ENCODE measurements at regions not wholly inside any gene's neighbourhood (a gene's known extent, or its start where the extent isn't known, plus 50 kb on each side); places are given as distances from the start of the nearest gene placed in this dataset.

GRCh38 chr7:109176661-109177060 is 607.0 kb downstream of the DNAJB9 start:
- TF ChIP-seq CTCF (conservative IDR thresholded peaks at IDR 0.05 in 1 of 2, IDR thresholded peaks at IDR 0.05 in 1 of 2; ENCODE audit: low read depth in 1 of 2, low read length in 2 of 2): no peak
- no peak for TF ChIP-seq EZH2 (IDR thresholded peaks at IDR 0.05; ENCODE audit: low read length, missing control alignments)
- no peaks in the 10 kb centered on the region for H4K20me1 ChIP-seq (ENCODE audit: control insufficient read depth, extremely low read depth, insufficient read depth, low read length)
- H3K36me3 ChIP-seq (ENCODE audit: control insufficient read depth, insufficient read depth, low read length): no peaks in the 10 kb centered on the region
- H3K9ac ChIP-seq (ENCODE audit: insufficient read depth, low read length): no peak overlapping the region
- no peak for DNase-seq (ENCODE audit: low read depth in 2 of 2)
- no peak overlapping the region for H3K27ac ChIP-seq (ENCODE audit: insufficient read depth, low read length)
- H3K4me1 ChIP-seq (ENCODE audit: control insufficient read depth, extremely low read depth, insufficient read depth, low read length): no peaks in the 10 kb centered on the region
- H3K79me2 ChIP-seq (ENCODE audit: control insufficient read depth, insufficient read depth, low read length): no peaks in the 10 kb centered on the region
- H3K4me3 ChIP-seq (replicated peaks in 1 of 4; ENCODE audit: control extremely low read depth in 1 of 4, insufficient read depth in 1 of 4, low read depth in 3 of 4, low read length in 4 of 4): no peak overlapping the region
- no peak overlapping the region for H2AFZ ChIP-seq (ENCODE audit: low read length)
- H3K27me3 ChIP-seq (ENCODE audit: control insufficient read depth, insufficient read depth, low read length): no peaks in the 10 kb centered on the region
- H3K9me3 ChIP-seq (ENCODE audit: control insufficient read depth, insufficient read depth, low read depth, low read length): no peaks in the 10 kb centered on the region
- H3K4me2 ChIP-seq (ENCODE audit: extremely low read depth, insufficient read depth, low read length): no peak overlapping the region

DNA sequence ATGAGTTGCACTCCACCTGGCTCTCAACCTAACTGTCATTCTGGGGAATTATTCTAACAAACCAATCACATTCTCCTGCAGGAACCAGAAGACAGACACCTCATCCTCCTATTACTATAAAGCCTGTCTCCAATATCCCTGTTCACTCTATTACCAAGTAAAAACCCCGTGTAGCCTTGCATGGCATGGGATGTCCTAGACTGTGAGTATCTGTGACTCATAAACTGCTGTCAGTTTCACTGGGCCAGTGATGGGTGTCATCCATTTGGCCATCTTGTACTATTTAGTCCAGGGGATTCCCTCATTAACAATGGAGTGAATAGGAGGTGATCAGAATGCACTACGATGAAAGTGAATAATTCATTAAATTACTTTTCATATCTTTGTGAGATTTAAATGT is 608.7 kb downstream of the DNAJB9 start:
- no peak for TF ChIP-seq EZH2 (IDR thresholded peaks at IDR 0.05; ENCODE audit: low read length, missing control alignments)
- no peak for TF ChIP-seq CTCF (conservative IDR thresholded peaks at IDR 0.05 in 1 of 2, IDR thresholded peaks at IDR 0.05 in 1 of 2; ENCODE audit: low read depth in 1 of 2, low read length in 2 of 2)
- no peaks in the 10 kb centered on the region for H3K79me2 ChIP-seq (ENCODE audit: control insufficient read depth, insufficient read depth, low read length)

DNA sequence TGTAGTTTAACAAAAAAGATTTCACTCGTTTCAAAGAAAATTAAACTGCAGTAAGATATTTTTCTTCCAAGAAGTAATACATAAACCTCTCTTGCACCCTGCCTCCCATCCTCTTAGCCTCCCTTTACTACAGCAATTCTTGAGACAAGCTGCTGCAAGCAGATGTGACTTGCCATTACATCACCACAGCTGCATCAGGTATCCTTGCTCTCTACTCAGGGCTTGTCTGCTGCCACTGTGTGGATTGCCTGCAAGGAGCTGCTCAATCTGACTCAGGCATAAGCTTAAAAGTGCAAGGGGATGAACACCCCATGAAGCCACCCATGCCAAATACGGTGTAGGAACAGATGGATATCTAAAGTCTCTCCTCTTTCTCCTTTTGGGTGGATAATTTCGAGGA is 609.9 kb downstream of the DNAJB9 start:
- Histone ChIP-seq H3K36me3 (ENCODE audit: control insufficient read depth, insufficient read depth, low read length) (no peaks in the 10 kb centered on the region), H3K4me3 (replicated peaks in 1 of 4; ENCODE audit: control extremely low read depth in 1 of 4, insufficient read depth in 1 of 4, low read depth in 3 of 4, low read length in 4 of 4) (no peak overlapping the region), H3K9ac (ENCODE audit: insufficient read depth, low read length) (no peak overlapping the region), H4K20me1 (ENCODE audit: control insufficient read depth, extremely low read depth, insufficient read depth, low read length) (no peaks in the 10 kb centered on the region), H3K79me2 (ENCODE audit: control insufficient read depth, insufficient read depth, low read length) (no peaks in the 10 kb centered on the region), H3K27me3 (ENCODE audit: control insufficient read depth, insufficient read depth, low read length) (no peaks in the 10 kb centered on the region), H3K4me1 (ENCODE audit: control insufficient read depth, extremely low read depth, insufficient read depth, low read length) (no peaks in the 10 kb centered on the region), H3K9me3 (ENCODE audit: control insufficient read depth, insufficient read depth, low read depth, low read length) (no peaks in the 10 kb centered on the region), H3K27ac (ENCODE audit: insufficient read depth, low read length) (no peak overlapping the region), H3K4me2 (ENCODE audit: extremely low read depth, insufficient read depth, low read length) (no peak overlapping the region), H2AFZ (ENCODE audit: low read length) (no peak overlapping the region)
- no peak for DNase-seq (ENCODE audit: low read depth in 2 of 2)
- TF ChIP-seq EZH2 (IDR thresholded peaks at IDR 0.05; ENCODE audit: low read length, missing control alignments): no peak
- TF ChIP-seq CTCF (conservative IDR thresholded peaks at IDR 0.05 in 1 of 2, IDR thresholded peaks at IDR 0.05 in 1 of 2; ENCODE audit: low read depth in 1 of 2, low read length in 2 of 2): no peak

More for the DNA sequence above, 608.7 kb downstream of the DNAJB9 start:
- H3K4me3 ChIP-seq (replicated peaks in 1 of 4; ENCODE audit: control extremely low read depth in 1 of 4, insufficient read depth in 1 of 4, low read depth in 3 of 4, low read length in 4 of 4): no peak overlapping the region
- no peak overlapping the region for H3K4me2 ChIP-seq (ENCODE audit: extremely low read depth, insufficient read depth, low read length)
- no peak overlapping the region for H2AFZ ChIP-seq (ENCODE audit: low read length)
- H4K20me1 ChIP-seq (ENCODE audit: control insufficient read depth, extremely low read depth, insufficient read depth, low read length): no peaks in the 10 kb centered on the region
- DNase-seq (ENCODE audit: low read depth in 2 of 2): no peak
- H3K27ac ChIP-seq (ENCODE audit: insufficient read depth, low read length): no peak overlapping the region
- no peaks in the 10 kb centered on the region for H3K27me3 ChIP-seq (ENCODE audit: control insufficient read depth, insufficient read depth, low read length)
- H3K36me3 ChIP-seq (ENCODE audit: control insufficient read depth, insufficient read depth, low read length): no peaks in the 10 kb centered on the region
- no peaks in the 10 kb centered on the region for H3K9me3 ChIP-seq (ENCODE audit: control insufficient read depth, insufficient read depth, low read depth, low read length)
- no peak overlapping the region for H3K9ac ChIP-seq (ENCODE audit: insufficient read depth, low read length)
- no peaks in the 10 kb centered on the region for H3K4me1 ChIP-seq (ENCODE audit: control insufficient read depth, extremely low read depth, insufficient read depth, low read length)

All from fibroblast of lung (primary cell).